ENCODE measurements at regions not wholly inside any gene's neighbourhood (a gene's known extent, or its start where the extent isn't known, plus 50 kb on each side); places are given as distances from the start of the nearest gene placed in this dataset.
"Not testable (repeated sequence)": the region's sequence is repeated elsewhere in the genome, so short reads cannot be mapped to it uniquely, and the experiment has no call there.

GRCh38 chr14:105587034-105587433 is 60.7 kb downstream of the TMEM121 start:
- TF ChIP-seq CTCF, POLR2A (IDR thresholded peaks at IDR 0.05): not testable (repeated sequence)
